NCI-H1694 (cell line): ENCODE measurements at regions not wholly inside any gene's neighbourhood (a gene's known extent, or its start where the extent isn't known, plus 50 kb on each side); places are given as distances from the start of the nearest gene placed in this dataset.

ENCODE experiments used
- DNase-seq: peaks from one replicate; lab custom pipeline; 2025; lab: John Stamatoyannopoulos, UW

- DNase-seq: no peak
Measured at GRCh38 chr10:3986493-3987142, 201.6 kb upstream of the KLF6 start.

GRCh38 chr10:3982746-3983442 is 197.9 kb upstream of the KLF6 start:
- no peak for DNase-seq

- no peak for DNase-seq
Measured at GRCh38 chr10:3981300-3981699, 196.3 kb upstream of the KLF6 start.

- DNase-seq: no peak
Measured at GRCh38 chr10:3980660-3981059, 195.7 kb upstream of the KLF6 start.

GRCh38 chr10:3980144-3980543 is 195.1 kb upstream of the KLF6 start:
- no peak for DNase-seq

- no peak for DNase-seq
Measured at GRCh38 chr10:3978761-3979160, 193.8 kb upstream of the KLF6 start.

GRCh38 chr10:3978174-3978573 is 193.2 kb upstream of the KLF6 start:
- no peak for DNase-seq

GRCh38 chr10:3977761-3978160 is 192.8 kb upstream of the KLF6 start:
- DNase-seq: no peak

GRCh38 chr10:3976718-3977117 is 191.7 kb upstream of the KLF6 start:
- no peak for DNase-seq

- DNase-seq: no peak
Measured at GRCh38 chr10:3976171-3976570, 191.2 kb upstream of the KLF6 start.

- DNase-seq: no peak
Measured at GRCh38 chr10:3975016-3975415, 190.0 kb upstream of the KLF6 start.

- DNase-seq: no peak
Measured at GRCh38 chr10:3972460-3973301, 187.7 kb upstream of the KLF6 start.

GRCh38 chr10:3971713-3972112 is 186.7 kb upstream of the KLF6 start:
- DNase-seq: no peak

- no peak for DNase-seq
Measured at GRCh38 chr10:3969876-3970666, 185.1 kb upstream of the KLF6 start.

GRCh38 chr10:3968727-3969126 is 183.7 kb upstream of the KLF6 start:
- DNase-seq: no peak

- DNase-seq: no peak
Measured at GRCh38 chr10:3964516-3964915, 179.5 kb upstream of the KLF6 start.

- no peak for DNase-seq
Measured at GRCh38 chr10:3963191-3963673, 178.2 kb upstream of the KLF6 start.

- DNase-seq: no peak
Measured at GRCh38 chr10:3961082-3961481, 176.1 kb upstream of the KLF6 start.

- DNase-seq: no peak
Measured at GRCh38 chr10:3960496-3960895, 175.5 kb upstream of the KLF6 start.

- DNase-seq: no peak
Measured at GRCh38 chr10:3959370-3960325, 174.6 kb upstream of the KLF6 start.

- no peak for DNase-seq
Measured at GRCh38 chr10:3958472-3958996, 173.5 kb upstream of the KLF6 start.
